ENCODE measurements at regions not wholly inside any gene's neighbourhood (a gene's known extent, or its start where the extent isn't known, plus 50 kb on each side); places are given as distances from the start of the nearest gene placed in this dataset.

- DNase-seq (ENCODE audit: insufficient read length, low spot score): no peak
Measured at GRCh38 chr20:7226156-7226555, 458.7 kb downstream of the BMP2 start.

DNA sequence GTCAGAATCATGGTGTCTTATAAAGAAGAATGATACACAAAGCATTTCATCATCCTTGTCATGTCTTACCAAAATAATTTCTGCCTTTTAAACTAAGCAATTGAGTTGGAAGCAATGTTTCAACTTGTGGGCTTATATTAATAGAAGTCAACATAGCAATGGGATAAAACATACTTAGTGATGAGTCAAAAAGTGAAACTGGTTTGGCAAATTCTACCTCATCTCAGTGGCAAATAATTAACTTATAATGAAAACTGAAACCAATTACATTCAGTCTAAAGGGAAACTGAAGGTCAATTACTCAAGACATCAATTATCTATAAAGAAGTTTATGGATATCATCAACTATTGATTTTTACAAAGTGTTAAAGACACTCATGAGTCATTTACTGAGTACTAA, 463.8 kb downstream of the BMP2 start:
- no peak for FAIRE-seq

More at GRCh38 chr20:7226156-7226555, 458.7 kb downstream of the BMP2 start:
- FAIRE-seq: no peak

DNA sequence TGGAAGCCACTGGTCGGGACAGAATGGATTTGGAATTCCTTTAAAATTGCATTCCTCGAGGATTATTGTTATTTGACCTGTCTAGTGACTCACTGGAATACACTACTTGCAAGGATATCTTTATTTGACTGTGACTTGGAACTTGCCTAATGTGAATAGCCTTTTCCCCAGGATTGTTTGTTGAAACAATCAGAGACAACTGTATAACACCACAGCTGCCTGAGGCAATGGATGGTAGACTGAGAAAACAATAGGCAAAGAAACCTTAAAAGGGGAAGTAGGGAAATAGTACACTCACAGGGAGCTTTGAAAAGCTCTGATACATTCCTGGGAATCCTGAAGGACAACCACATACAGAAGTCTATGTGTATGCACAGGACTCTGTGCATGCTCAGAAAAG, 465.3 kb downstream of the BMP2 start:
- DNase-seq (ENCODE audit: insufficient read length, low spot score): no peak
- no peak for FAIRE-seq

More for the DNA sequence above, 463.8 kb downstream of the BMP2 start:
- DNase-seq (ENCODE audit: insufficient read length, low spot score): no peak

GRCh38 chr20:7237251-7237650, 469.8 kb downstream of the BMP2 start:
- no peak for DNase-seq (ENCODE audit: insufficient read length, low spot score)
- no peak for FAIRE-seq

GRCh38 chr20:7240490-7240889, 473.0 kb downstream of the BMP2 start:
- no peak for DNase-seq (ENCODE audit: insufficient read length, low spot score)
- no peak for FAIRE-seq

DNA sequence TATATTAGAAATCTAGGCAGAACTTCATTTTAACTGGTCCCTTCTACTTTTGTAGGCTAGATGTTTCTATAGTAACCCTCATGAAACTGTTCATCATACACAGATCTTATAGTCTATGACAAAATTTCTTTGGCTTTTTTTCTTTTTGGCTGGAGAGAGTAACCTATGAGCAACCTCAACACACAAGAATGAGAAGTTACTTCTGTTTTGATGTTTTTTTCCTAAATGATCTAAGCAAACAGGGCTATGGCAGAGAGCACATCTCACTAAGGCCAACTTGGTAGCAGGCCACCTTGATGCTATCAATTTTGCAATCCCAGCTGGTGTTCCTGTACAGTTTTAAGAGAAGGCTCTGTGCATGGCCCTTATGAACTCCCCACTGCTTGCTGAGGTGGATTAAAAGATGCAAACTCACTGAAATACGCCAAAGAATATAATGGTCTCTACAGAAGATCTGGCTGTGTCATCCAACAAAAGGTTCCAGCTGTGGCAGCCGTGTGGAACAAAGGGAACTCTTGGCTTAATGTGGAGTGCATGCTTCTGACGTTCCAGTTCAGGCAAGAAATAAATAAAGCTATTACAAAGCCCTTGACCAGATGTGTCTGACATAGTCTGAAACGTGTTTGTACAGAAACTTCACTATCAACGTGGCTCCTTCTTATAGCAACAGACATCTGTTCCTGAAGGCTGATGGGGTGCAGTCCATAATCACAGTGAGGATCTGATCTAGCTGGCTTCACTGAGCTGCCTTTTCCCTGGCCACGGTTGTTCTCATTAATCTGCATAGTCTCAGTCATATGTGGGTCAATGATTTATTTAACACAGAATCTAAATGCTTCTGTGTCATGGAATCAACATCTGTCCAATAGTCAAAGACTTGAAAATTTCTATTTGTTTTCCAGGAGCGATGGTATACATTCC, 481.1 kb downstream of the BMP2 start:
- no peak for FAIRE-seq
- DNase-seq (ENCODE audit: insufficient read length, low spot score): no peak

- FAIRE-seq: no peak
- no peak for DNase-seq (ENCODE audit: insufficient read length, low spot score)
Measured at GRCh38 chr20:7250337-7250736, 482.9 kb downstream of the BMP2 start.

DNA sequence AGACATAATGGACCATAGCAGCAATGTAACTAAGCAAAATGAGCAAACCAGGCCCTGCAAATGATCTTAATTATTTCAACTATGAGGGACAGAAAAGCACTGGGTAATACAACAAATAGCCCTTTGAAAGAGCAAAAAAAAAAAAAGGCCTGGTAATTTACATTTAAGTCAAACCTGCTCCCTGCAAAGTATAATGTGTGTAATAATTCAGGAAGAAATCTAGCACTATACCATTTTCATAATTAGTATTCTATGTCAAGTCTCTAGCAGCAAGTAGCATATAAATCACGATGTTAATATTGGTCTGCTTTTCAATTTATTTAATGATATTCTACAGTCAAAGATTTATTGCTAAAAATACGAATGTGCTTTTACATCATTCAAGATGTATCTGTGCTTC, 489.6 kb downstream of the BMP2 start:
- FAIRE-seq (no peak), DNase-seq (ENCODE audit: insufficient read length, low spot score) (no peak)

DNA sequence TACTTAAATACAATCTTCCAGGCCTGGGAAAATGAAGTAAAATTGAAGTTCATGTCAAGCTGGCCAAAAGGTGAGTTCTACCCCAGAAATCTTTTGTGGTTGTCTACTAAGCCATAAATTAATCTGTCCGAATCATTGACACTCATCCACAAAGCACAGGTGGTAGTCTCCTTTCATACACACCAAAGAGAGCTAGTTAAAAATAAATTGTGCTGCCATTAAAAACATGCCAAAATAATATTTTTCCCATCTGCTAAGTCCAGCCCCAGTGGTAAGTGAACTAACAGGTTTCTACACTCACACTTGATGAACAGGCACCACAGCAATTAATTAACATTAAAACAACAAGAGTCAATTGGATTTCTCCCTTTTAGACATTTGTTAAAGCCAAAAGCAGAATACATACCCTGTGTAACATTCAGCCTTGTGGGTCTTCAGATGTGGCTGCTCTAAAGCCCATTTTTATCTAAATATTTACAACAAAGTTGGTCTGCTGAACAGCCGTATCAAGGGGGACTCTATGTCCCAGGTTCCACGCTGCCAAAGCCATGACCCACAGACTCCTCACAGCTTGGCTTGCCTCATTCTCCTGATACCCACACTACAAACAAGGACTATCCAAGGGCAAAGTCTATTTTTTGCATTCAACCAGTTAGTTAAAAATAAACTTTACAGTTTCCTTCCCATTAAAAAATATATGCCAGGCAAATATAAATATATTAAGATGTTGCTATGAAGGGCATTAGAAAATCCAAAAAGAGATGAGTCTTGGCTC, 490.4 kb downstream of the BMP2 start:
- DNase-seq (ENCODE audit: insufficient read length, low spot score) (no peak), FAIRE-seq (no peak)

GRCh38 chr20:7262803-7263202, 495.3 kb downstream of the BMP2 start:
- FAIRE-seq: no peak
- no peak for DNase-seq (ENCODE audit: insufficient read length, low spot score)

DNA sequence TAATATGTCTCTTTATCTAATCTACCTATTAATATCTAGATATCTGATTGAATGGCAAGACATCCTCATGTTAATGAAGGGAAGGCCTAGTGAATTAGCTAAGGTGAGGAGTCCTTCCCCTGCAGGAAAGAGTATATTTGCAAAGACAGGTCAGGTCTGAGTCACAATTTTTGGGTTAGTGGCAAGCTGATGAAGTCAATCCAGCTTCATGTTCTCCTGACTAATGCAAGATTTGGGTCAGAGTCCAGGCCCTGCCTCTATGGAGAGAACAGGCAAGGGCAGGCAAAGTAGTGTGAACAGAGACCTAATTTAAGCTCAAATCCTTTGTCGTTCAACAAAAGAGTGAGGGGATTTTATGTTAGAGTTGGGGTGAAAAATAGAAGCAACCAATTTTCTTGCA, 496.7 kb downstream of the BMP2 start:
- no peak for FAIRE-seq
- no peak for DNase-seq (ENCODE audit: insufficient read length, low spot score)

- no peak for FAIRE-seq
- no peak for DNase-seq (ENCODE audit: insufficient read length, low spot score)
Measured at GRCh38 chr20:7269452-7269851, 502.0 kb downstream of the BMP2 start.

- no peak for DNase-seq (ENCODE audit: insufficient read length, low spot score)
- no peak for FAIRE-seq
Measured at GRCh38 chr20:7272512-7272911, 505.0 kb downstream of the BMP2 start.

GRCh38 chr20:7274870-7275269, 507.4 kb downstream of the BMP2 start:
- no peak for FAIRE-seq
- no peak for DNase-seq (ENCODE audit: insufficient read length, low spot score)

- FAIRE-seq: no peak
Measured at GRCh38 chr20:7275645-7276237, 508.3 kb downstream of the BMP2 start.

GRCh38 chr20:7285918-7286556, 518.6 kb downstream of the BMP2 start:
- DNase-seq (ENCODE audit: insufficient read length, low spot score): peak; percentile 2
- no peak for FAIRE-seq

More at GRCh38 chr20:7275645-7276237, 508.3 kb downstream of the BMP2 start:
- DNase-seq (ENCODE audit: insufficient read length, low spot score): no peak

DNA sequence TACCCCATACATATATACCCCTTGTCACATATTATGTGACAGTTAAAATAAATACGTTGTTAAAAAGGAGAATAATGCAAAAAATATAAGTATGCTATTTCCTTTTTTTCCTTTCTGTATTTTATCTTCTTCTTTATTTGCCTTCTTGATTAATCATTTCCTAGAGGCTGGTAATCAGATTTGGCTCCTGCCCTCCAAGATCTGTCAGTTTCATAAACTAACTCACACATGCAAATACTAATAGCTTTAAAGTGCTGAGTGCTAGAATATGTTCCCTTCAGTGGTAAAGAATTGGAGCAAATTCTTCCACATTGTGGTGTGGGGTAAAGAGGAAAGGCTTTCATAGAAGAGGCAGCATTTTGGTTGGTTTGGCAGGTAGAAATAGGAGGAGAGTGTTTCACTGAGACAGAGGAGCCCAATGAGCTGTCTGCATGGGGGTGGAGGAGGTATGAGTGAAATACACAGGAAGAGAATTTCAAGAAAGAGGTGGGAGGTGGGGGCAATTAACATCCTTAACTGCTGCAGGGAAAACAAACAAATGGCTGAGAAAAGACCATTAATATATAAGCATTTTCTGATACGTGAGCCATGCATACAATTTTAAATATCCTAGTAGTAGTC, 523.9 kb downstream of the BMP2 start:
- no peak for DNase-seq (ENCODE audit: insufficient read length, low spot score)
- no peak for FAIRE-seq

GRCh38 chr20:7291946-7292345, 524.5 kb downstream of the BMP2 start:
- DNase-seq (ENCODE audit: insufficient read length, low spot score) (no peak), FAIRE-seq (no peak)

DNA sequence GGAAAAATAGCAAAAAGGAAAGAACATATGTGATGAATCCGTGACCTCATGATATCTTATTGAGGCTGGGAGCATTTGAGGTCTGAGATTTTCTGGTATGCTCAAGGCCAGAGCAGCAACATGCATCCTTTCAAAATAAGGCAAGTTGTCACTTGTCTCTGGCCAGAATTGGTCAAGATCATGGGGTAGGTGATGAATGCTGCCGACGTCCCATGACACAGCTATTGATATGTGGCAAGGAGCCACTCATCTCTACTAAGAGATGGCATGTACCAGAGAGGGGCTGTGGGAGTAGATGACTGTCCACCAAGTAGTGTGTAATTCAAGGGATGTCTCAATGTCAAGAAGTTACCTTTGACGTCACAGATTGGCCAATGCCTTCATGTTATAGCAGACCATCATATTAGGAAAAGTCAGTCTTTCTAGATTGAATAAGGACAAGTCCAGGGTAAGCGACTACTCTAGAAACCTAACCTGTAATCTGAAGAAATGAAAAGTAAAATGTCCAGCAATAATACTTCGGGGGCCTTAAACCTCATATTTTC, 527.4 kb downstream of the BMP2 start:
- no peak for FAIRE-seq
- no peak for DNase-seq (ENCODE audit: insufficient read length, low spot score)

DNA sequence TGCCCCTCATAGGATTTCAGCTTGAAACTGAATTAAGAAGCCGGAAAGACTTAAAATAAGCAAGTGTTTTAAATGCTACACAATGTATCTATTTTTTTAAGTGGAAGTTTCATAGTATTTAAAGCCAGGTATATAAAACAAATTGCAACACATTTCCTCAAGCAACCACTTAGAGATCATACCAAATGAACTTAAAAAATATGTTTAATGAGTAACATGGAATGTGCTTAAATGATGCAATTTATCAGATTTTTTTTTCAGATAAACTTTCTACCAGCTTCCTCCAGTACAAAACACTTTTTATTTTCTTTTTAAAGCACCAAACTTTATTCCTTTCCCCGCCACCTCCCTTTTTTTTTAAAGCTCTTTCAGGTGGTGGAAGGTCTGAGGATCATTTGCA, 534.3 kb downstream of the BMP2 start:
- FAIRE-seq (no peak), DNase-seq (ENCODE audit: insufficient read length, low spot score) (no peak)

Data from HTR-8/SVneo (cell line).